ENCODE measurements at regions not wholly inside any gene's neighbourhood (a gene's known extent, or its start where the extent isn't known, plus 50 kb on each side); places are given as distances from the start of the nearest gene placed in this dataset.

DNA sequence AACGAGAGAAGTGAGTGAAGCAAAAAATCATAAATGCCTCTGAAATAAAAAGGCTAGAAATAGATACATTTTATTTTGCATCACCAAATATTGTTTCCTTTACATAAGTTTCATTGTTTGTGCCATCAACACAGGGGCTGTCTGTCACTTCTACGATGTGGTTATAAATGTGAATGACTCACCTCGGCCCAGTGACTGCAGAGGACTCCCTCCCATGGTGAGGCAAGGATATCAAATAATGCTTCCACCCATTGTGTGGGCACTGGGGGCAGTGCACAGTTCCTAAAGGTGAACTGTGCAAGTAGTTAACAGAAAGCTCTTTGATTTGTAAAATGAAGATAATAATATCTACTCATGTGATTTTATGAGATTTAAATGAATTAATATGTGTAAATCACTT, 230.3 kb upstream of the NEIL3 start:
- TF ChIP-seq, protein P1, sequence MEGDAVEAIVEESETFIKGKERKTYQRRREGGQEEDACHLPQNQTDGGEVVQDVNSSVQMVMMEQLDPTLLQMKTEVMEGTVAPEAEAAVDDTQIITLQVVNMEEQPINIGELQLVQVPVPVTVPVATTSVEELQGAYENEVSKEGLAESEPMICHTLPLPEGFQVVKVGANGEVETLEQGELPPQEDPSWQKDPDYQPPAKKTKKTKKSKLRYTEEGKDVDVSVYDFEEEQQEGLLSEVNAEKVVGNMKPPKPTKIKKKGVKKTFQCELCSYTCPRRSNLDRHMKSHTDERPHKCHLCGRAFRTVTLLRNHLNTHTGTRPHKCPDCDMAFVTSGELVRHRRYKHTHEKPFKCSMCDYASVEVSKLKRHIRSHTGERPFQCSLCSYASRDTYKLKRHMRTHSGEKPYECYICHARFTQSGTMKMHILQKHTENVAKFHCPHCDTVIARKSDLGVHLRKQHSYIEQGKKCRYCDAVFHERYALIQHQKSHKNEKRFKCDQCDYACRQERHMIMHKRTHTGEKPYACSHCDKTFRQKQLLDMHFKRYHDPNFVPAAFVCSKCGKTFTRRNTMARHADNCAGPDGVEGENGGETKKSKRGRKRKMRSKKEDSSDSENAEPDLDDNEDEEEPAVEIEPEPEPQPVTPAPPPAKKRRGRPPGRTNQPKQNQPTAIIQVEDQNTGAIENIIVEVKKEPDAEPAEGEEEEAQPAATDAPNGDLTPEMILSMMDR (IDR thresholded peaks at IDR 0.05), result no peak

DNA sequence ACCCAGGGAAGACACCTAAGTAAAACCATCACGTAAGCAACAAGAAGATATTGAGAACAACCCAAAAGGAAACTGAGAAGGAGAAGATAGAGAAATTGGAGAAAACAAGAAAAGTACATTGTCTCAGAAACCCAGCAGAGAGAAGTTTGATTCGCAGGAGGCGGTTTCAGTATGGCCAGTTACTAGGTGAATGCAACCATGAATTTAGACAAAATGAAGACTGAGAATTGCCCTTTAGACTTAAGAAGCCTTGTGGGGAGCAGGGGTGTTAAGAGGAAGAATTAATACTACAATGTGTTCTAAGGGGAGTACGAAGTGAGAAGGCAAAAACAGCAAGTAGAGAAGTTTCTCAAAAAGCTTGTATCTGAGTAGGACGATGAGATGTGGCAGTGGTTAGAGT, 229.3 kb upstream of the NEIL3 start:
- TF ChIP-seq, protein P1 (IDR thresholded peaks at IDR 0.05), result no peak

DNA sequence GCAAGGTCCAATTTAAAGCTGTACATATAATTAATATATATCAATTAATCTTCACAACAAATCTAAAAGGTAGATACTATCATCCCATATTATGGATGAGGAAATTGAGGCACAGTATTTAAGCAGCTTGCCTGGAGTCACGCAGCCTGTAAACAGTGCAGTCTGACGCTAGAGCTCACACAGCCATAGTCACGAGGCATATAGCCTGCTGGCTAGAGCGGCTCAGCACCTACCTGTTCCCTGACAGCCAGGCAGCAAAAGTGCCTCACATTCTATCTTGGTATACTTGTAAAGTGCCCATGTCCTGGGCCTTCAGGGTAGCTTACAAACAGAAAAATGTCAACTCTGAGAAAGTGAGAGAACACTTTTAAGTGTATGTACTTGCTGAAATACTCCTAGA, 222.6 kb upstream of the NEIL3 start:
- TF ChIP-seq, protein P1 (IDR thresholded peaks at IDR 0.05), result no peak

DNA sequence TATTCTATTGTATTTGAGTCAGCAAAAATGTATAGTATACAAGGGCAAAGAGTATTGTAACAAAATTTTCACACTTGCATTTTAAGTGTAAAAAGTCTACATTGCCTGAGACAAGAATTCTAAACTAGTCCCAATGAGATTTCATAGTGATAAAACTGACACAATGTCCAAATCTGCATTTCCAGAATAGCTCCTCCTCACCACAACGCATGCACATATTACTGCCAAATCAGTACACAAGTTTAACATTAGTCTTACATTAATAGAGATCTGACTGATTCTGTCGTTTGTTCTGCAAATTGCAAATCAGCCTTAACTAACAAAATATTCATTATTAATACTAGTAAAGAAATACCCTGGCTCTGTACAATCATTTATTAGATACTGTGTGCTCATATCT, 222.2 kb upstream of the NEIL3 start:
- TF ChIP-seq, protein P1 (IDR thresholded peaks at IDR 0.05), result no peak

DNA sequence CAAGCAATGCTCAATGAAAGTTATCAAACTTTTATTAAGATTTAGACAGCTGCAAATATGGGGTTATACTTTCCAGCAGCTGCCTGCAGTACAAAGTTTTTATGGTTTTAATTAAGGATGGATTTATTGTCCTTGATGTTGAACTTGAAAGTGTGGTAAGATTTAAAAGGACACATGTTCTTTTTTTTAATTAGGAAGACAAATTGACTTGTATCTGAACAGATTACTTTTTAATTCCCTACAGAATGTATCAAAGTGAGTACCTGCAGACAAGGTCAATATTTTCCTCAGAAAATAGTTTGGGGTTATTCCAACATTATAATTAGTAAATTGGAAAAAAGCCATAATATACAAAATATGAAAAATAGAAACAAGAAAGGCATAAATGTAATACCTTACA, 218.2 kb upstream of the NEIL3 start:
- TF ChIP-seq, protein P1 (IDR thresholded peaks at IDR 0.05), result no peak

DNA sequence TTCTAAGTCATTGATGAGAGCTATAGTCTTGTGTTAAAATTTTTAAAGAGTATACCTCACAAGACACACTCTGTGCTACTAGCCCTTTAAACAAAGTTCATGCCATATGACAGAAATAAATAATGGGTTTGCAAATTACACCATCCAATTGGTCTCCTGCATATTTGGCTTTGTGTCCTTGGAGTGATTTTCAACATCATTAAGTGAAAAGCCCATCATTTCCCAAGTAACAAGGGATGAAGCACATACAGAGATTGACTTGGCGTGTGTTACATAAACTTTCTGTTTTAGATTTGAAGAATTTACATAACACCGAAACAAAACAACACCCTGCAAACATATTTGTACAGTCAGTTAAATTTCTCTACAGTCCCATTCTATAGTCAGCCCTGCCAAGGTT, 216.9 kb upstream of the NEIL3 start:
- TF ChIP-seq, protein P1 (IDR thresholded peaks at IDR 0.05), result no peak

DNA sequence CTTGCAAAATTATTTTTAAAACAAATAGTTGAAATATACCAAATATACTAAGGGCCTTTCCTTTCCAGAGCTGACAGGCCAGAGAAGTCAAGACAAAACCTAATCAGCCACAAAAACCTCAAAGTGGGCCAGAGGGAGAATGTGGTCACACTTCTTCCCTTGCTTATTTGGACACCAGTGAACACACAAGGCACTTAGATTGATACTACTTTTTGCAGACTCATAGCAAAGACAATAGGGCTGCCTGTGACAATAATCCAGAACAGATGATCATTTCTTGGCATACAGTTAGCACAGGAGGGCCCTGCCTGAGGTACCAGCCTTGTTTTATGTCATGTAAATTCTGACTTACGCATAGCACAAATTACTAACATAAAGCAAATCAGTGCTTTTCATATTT, 215.7 kb upstream of the NEIL3 start:
- TF ChIP-seq, protein P1 (IDR thresholded peaks at IDR 0.05), result no peak

DNA sequence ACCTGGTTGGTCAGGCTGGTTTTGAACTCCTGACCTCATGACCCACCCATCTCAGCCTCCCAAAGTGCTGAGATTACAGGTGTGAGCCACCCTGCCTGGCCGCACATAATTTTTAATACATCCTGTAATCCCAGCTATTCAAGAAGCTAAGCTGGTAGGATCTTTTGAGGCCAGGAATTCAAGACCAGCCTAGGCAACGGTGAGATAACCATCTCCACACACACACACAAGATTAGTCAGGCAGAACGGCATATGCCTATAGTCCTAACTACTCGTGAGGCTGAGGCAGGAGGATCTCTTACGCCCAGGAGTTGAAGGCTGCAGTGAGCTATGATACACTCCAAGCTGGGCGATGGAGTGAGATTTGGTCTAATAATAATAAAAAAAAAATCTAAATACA, 212.4 kb upstream of the NEIL3 start:
- TF ChIP-seq, protein P1 (IDR thresholded peaks at IDR 0.05), result no peak

Measured in LNCAP (cell line).